GM04503 (cell line): ENCODE measurements at regions not wholly inside any gene's neighbourhood (a gene's known extent, or its start where the extent isn't known, plus 50 kb on each side); places are given as distances from the start of the nearest gene placed in this dataset.
"Not testable (repeated sequence)": the region's sequence is repeated elsewhere in the genome, so short reads cannot be mapped to it uniquely, and the experiment has no call there.

Experiments used
- DNase-seq: peaks from one replicate; pipeline ENCODE4 v3.0.0-alpha.2; 2012; ENCODE audit warnings: low read depth

DNA sequence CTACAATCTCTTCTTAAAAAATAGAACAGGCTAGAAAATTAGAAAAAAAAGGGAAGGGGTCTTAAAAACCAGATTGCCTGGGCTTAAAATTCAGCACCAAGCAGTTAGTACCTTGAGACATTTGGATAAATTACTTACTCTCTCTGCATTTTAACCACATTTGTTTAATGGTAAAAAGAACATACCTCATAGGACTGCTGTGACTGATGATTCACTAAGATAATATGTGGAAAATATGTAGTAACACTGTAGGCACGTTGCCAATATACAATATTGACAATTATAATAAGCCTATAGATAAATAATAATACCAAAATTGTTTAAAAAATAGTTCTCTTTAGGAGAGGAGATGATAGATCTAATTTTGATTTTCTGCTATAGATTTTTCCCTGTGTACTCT is 750.4 kb downstream of the TENT5A start:
- no peak for DNase-seq

DNA sequence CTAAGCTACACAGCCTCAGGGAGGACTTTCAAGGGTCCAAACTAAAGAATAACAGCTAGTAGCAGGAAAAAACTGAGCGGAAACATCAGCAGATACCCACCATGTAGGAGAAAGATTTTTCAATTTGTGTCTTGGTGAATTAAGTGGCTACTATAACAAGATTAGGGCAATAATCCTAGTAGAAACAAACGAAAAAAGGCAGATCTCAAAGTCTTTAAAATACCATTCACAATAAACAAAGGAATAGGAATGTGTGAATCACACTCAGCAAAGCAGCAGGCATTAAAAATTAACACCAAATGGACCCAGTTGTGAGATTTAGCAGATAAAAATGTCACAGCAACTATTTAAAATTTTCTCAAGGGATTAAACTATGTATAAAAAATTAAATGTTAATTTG is 761.2 kb downstream of the TENT5A start:
- no peak for DNase-seq

DNA sequence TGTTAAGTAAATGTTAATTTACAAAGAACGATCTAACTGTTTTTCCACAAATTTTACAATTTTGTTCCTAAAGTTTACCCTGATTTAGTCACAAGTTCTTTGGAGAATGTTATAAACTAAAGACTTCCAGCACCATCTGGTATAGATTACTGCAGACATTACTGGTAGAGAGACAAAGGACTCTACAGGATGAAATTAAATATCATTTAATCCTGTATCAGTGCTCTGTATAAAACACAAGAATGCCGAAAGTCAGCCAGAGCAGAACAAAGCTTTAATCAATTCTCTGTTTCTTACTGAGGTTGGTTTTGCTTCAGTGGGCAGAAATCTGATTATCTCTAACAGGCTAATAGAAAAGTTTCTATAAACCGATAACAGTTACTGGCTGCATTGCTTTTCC is 763.6 kb downstream of the TENT5A start:
- peak; percentile 6 for DNase-seq

DNA sequence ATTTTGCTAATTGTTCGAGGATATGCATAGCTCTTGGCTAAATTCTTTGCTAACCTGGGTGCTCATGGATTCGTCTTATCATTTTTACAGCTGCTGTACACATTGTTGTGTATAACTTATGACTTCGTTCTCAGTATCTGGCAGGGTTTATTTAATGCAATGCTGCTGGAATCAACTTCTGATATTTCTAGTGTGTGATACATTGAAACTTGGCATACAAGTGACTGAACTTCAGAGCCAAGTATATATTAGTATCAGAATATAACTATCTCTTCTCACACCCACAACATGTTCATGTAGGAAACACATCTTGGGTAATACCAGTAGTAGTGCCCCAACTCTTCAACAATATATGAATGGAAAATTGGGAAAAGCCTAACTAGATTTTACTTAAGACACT is 764.2 kb downstream of the TENT5A start:
- no peak for DNase-seq

DNA sequence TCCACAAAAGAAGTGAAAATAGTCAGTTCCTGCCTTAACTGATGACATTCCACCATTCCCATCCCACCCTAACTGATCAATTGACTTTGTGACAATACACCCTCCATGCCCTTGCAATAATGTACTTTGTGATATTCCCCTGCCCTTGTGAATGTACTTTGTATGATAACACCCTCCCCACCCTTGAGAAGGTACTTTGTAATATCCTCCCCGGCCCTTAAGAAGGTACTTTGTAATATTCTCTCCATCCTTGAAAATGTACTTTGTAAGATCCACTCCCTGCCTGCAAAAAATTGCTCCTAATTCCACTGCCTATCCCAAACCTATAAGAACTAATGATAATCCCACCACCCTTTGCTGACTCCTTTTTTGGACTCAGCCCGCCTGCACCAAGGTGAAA is 771.3 kb downstream of the TENT5A start:
- not testable (repeated sequence) for DNase-seq

DNA sequence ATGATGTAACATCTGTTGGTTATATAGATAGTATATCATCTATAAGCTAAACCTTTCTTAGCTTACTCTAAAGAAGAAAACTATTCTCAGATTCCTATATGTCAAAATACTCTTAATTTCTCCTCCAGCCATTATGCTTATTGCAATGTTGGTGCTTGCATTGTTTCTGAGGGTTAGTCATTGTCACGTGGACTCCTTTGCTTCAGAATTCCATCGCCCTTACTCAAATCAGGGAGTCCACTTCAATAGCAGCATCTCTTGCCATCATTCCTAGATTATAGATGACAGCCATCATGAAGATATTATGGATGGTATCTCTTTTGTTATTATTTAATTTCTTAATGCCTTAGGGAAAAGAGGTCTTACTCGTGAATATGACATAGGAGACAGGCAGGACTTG is 776.1 kb downstream of the TENT5A start:
- DNase-seq, result no peak

DNA sequence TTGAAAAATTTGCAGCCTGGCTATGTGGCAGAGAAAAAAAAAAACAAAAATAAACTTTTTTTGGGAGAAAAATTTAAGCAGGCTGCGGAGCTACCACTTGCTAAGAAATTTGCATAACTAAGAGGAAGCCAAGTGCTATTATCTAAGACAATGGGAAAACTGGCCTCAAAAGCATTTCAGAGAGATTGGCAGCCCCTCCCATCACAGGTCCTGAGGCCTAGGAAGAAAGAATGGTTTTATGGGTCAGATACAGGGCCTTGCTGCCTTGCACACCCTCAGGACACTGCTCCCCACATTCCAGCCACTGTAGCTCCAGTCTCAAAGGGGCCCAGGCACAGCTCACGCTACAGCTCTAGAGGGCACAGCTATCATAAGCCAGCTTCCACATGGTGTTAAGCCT is 777.9 kb downstream of the TENT5A start:
- DNase-seq, result no peak

DNA sequence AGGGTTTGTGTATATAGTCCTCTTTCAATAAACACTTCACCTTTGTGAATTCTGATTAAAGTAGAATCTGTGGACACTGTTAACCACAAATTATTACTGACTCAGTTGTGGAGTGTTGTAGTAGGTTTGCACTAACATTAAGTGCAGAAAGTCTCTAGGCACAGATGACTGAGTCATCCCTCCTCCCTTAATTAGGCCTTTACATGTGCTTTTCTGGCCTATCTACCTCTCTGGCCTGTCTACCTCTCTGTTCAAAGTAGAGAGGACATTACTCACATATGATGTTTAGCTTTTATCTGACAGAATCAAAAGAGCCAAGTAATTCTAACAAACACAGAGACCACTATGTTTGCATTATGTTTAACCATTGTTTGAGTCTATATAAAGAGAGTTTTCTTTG is 783.0 kb downstream of the TENT5A start:
- no peak for DNase-seq

DNA sequence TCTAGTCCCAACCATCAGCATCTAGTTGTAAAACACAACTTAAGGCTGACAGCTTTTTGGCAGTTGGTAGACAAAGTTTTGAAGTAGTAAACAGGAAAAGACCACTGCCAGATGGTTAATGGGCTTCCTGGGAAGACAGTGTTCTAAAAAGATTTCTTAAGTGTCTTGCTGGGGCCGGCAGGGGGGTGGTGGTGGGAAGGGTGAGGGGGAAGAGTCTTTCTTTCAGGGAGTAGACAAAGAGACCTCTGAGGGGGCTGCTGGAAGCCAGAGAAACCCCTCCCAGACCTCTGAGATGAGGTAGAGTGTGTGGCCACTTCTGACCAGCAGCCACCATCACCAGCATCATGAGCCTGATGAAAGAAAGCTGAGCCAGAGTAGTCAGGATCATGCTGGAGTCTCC is 784.9 kb downstream of the TENT5A start:
- no peak for DNase-seq

DNA sequence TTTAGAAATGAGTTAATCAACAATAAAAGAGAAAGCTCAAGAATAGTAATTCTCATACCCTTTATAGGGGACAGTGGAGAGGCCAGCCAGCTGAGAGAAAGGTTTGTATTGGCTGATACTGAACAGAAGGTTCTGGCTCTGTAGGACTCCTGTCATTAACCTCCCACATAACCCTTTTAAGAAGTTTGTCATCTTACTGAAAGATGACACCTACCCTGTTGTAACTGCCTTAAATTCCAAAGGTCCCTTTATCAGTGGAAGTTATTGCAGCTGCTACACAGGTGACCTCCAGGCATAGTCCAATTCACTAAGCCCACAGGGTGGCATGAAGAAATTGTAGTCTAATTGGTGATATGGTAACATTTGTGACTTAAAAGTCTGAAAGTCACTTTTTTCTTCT is 790.1 kb downstream of the TENT5A start:
- no peak for DNase-seq

DNA sequence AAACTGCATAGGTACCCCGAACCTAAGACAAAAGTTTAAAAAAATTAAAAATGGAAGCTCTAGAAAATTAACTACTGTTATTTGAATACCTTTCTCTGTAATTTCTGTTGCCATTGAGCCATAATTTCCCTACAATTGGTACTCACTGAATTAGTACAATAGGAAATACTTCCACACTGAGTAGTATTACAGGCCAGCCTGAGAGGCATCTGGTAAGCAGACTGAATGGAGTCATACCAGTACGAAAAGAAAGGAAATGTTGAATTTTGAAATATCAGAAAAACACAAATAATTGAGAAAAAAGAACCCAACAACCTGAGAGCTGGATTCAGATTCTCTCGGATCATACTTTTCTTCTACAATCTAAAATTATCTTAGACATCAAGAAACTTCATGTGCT is 791.3 kb downstream of the TENT5A start:
- DNase-seq, result no peak

DNA sequence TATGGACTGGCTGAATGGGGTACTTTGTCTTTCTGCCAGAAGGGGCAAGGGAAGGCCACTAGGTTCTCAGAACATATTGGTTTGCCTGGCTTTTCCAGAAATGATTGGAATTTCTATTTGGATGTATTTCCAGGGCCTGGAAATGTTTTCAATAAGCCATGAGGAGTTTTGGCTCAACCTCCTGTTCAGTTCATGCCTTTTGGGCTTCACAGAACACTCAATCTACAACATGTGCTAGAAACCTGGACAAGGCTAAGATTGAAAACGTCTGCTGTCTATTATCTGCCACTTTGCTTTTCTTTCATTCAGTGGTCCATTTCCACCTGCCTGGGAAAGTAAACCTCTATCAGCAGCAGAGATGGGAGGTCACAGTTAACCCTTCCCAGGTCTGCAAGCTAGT is 793.4 kb downstream of the TENT5A start:
- no peak for DNase-seq

DNA sequence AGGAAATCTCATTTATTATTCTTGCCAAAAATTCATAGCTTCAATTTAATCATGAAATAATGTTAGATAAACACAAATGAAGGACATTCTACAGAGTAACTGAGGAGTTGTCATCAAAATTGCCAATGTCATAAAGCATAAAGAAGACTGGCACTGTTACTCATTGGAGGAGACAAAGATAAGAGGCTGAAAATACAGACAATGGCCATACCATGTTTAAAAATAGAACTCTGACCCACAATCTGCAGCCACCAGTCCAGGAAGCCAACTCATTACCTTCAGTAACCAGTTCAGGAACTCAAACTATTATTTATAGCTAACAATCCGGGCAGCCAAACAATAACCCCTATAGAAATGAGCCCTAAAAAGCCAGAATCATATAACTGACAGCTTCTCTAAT is 795.6 kb downstream of the TENT5A start:
- no peak for DNase-seq

DNA sequence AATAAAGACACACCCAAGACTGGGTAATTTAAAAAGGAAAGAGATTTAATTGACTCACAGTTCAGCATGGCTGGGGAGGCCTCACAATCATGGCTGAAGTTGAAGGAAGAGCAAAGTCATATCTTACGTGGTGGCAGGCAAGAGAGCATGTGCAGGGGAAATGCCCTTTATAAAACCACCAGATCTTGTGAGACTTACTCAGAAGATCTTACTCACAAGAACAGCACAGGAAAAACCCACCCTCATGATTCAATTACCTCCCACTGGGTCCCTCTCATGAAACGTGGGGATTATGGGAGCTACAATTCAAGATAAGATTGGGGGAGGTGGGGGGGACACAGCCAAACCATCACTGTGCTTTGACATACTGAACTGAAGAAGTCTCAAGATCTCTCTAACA is 800.0 kb downstream of the TENT5A start:
- not testable (repeated sequence) for DNase-seq

DNA sequence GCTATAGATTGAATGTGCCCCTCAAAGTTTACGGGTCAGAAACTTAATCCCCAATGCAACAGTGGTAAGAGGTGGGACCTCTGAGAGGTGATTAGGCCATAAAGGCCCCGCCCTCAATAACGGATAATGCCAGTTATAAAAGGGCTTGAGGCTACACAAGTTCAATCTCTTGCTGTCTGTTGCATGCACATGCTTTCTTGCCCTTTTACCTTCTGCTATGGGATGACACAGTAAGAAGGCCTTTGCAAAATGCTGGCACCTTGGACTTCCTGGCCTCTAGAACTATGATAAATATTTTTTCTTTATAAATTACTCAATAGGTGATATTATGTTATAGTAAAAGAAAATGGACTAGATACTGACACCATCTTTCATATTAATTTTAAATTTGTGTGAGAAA is 806.1 kb downstream of the TENT5A start:
- DNase-seq, result no peak

DNA sequence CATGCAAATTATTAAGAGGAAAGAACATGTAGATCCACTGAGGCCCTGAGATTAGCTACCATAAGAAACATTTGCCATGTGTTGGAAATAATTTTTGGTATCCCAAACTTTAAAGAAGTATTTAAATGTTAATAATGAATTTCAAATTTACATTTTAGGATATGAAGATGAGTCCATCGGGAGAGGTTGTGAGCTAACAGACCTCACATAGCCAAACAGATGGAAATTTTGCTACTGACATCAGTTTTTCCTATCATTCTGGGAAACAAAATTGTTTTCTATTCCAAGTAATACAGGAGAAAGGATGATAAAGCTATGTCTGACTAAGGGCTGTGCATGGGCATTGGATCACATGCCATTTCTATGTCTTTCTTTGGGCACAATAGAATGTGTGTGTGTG is 809.6 kb downstream of the TENT5A start:
- DNase-seq, result no peak

DNA sequence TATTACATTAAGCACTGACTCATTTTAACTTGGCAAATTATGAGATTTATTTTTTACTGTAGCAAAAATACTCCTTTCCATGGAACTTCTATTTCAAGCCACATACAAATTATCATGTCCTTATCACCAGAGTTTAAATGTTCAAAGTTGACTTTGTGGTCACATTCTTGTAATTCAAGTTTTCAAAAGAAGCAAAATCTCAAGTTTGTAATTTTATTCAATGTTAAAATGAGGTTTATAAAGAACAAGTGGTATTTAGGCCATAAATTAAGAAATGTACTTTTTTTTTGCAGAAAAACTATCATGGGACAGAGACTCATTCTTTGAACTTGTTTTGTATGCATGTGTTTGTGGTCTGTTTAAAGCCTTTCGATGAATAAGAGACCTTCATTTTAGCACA is 811.5 kb downstream of the TENT5A start:
- no peak for DNase-seq

DNA sequence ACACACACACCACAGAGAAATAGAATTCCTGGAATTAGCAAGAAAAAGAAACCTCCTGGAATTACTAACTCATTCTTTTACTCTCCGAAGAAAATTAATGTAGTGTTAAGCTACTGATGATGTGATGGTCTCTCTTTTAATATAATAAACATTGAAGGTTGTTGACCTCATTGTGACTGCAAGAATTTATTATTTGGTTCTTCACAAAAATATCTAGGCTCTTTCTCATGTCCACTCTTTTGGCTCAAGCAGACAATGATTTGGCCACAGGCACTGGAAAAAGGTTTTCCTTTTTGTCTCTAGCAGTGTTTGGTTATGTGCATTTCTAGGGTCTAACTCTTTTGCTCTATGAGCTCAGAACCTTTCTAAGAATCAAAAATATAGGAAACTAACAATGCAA is 811.9 kb downstream of the TENT5A start:
- no peak for DNase-seq

DNA sequence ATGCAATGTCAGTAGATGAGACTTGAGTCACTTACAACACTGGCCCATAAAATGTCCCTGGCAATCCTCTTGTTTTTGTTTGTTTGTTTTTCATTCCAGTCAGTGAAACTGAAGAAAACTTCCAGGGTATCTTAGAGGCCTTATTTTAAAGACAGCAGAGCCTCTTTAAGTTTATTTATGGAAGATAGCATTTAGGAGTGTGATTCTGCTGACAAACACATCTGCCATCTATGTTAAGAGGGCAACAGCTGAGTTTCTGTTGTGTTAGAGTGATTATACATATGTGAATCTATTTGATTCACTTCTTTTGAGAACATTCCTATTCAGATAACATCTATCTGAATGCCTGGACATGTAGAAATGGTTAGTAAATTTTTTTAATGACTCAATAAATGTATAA is 812.6 kb downstream of the TENT5A start:
- DNase-seq, result no peak

DNA sequence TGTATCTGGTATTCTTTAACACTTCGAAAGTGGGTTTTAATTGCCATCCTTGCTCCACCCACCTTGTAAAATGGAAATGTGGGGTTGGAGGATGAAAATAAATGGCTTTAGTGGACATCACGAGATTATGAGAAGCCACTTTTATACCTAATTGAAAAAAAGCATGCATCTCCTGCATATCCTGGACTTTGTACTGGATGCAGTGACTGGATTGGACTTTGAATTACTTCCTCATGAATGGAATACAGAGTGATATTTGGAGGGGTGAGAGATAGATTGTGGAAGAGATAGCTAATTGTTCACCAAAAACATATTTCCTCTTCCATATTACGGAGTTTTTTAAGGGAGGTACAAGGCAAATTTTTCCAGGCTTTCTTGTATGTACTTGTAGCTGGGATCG is 813.0 kb downstream of the TENT5A start:
- no peak for DNase-seq

DNA sequence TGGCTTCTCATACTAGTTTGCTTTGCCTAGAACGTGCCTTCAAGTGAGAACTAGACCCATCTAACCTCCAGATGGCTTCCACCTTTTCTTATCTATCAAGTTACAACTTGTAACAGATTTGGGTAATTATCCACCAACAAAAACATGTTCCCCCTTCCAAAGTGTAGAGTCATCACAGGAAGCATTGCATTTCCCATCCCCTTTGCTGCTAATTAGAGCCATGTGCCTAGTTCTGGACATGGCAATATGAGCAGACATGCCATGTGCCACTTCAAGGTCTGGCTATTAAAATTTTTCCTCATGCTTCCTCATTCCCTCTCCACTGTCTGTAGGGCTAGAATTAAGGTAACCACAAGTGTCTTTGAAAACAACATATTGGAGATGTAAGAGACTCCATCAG is 814.4 kb downstream of the TENT5A start:
- no peak for DNase-seq

DNA sequence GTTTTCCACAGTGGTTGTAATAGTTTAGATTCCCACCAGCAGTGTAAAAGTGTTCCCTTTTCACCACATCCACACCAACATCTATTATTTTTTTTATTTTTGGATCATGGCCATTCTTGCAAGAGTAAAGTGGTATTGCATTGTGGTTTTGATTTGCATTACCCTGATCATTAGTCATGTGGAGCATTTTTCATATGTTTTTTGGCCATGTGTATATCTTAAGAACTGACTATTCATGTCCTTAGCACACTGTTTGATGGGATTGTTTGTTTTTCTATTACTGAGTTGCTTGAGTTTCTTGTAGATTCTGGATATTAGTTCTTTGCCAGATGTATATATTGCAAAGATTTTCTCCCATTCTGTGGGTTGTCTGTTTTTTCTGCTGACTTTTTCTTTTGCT is 820.1 kb downstream of the TENT5A start:
- DNase-seq, result peak; percentile 0

DNA sequence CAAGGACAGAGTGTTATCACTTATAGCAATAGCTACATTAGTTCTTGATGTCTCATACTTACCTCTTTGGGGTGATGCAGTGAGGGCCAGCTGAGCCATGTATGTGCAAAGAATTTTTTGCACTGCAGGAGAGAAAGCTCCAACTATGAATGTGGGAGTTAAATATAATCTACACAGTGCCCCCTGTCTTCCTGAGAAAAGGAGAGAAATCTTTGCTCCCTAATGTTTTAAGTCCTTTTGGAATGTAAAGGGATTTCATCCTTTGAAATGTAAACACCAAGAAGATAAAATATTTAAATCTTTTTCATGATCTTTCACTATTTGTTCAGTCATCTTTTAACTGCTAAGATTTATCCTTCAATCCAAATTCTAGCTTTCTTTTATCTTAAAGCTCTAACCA is 822.1 kb downstream of the TENT5A start:
- DNase-seq, result no peak

DNA sequence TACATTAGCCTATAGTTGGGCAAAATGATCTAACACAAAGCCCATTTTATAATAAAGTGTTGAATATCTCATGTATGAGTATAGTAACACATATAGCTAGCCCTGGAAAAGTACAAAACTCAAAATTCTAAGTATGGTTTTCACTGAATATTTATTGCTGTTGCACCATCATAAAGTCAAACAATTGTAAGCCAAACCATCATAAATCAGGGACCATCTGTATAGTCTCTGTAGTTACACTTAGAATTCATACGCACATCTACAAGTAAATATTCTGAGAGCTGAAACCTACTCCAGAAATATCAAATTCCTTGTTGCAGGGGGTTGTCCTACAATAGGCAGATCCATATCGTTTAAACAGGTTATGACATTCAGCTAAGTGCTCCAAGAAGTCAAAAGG is 817.3 kb downstream of the BCKDHB start:
- no peak for DNase-seq

DNA sequence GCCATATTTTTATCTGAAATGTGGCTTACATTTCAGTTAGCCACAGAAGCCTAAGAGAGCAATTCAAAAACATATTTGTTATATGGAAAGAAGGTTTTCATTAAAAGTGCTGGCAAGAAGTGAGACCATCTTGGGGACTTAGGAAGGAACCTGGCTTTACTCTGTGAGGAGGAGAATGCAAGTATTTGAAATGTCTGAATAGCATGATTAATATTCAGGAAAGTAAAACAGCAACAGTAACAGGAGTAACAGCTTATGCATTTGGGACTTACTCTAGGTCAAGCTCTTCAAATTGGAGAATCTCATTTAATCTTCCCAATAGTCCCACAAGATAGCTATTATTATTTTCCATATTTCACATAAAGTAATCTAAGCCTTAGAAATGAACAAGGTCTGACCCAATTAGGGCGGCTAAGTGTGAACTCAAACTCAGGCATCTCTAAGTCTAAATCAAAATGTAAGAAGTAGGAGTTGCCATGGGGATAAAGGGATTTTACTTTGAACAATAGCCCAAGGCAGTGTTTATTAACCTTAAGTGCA is 816.5 kb downstream of the BCKDHB start:
- DNase-seq, result no peak
